Cardiac septum (tissue), 1 donor: ENCODE measurements at regions not wholly inside any gene's neighbourhood (a gene's known extent, or its start where the extent isn't known, plus 50 kb on each side); places are given as distances from the start of the nearest gene placed in this dataset.

Source experiments
- DNase-seq: peaks from one replicate; pipeline ENCODE4 v3.0.0-alpha.2; 2020; ENCODE audit warnings: low spot score
- intact Hi-C: fragments of 100-400 bp; cut with DNase I; formaldehyde crosslinking; loops from one replicate; pipeline ENCODE4 v1.14.0; 2022
- donor health status: DM: no; HTN: no; CAD: no.

GRCh38 chr1:38129971-38130370 is 83.4 kb upstream of the POU3F1 start:
- intact Hi-C loops, result no loop called here
- DNase-seq, result no peak

GRCh38 chr1:38129473-38129872 is 82.9 kb upstream of the POU3F1 start:
- no peak for DNase-seq
- intact Hi-C loops, result no loop called here

GRCh38 chr1:38128926-38129453 is 82.4 kb upstream of the POU3F1 start:
- intact Hi-C loops, result no loop called here
- no peak for DNase-seq

- intact Hi-C loops, result no loop called here
- no peak for DNase-seq
Observed at GRCh38 chr1:38128511-38128910, 81.9 kb upstream of the POU3F1 start.

GRCh38 chr1:38127428-38127827 is 80.8 kb upstream of the POU3F1 start:
- DNase-seq, result no peak
- intact Hi-C loops, result no loop called here

GRCh38 chr1:38126970-38127369 is 80.4 kb upstream of the POU3F1 start:
- DNase-seq, result no peak

GRCh38 chr1:38125837-38126520 is 79.4 kb upstream of the POU3F1 start:
- no peak for DNase-seq
- intact Hi-C loops, result no loop called here

More at GRCh38 chr1:38126970-38127369, 80.4 kb upstream of the POU3F1 start:
- intact Hi-C loops, result no loop called here

- no peak for DNase-seq
- intact Hi-C loops, result no loop called here
Observed at GRCh38 chr1:38125016-38125415, 78.4 kb upstream of the POU3F1 start.

GRCh38 chr1:38123356-38124135 is 77.0 kb upstream of the POU3F1 start:
- intact Hi-C loops, result no loop called here
- DNase-seq, result no peak

GRCh38 chr1:38121231-38121680 is 74.7 kb upstream of the POU3F1 start:
- intact Hi-C loops, result no loop called here
- DNase-seq, result no peak

GRCh38 chr1:38120552-38121230 is 74.1 kb upstream of the POU3F1 start:
- intact Hi-C loops, result no loop called here
- peak; percentile 59 for DNase-seq

- DNase-seq, result no peak
- intact Hi-C loops, result no loop called here
Observed at GRCh38 chr1:38118976-38119375, 72.4 kb upstream of the POU3F1 start.

GRCh38 chr1:38117444-38117887 is 70.9 kb upstream of the POU3F1 start:
- DNase-seq, result no peak
- intact Hi-C loops, result no loop called here

GRCh38 chr1:38115682-38116202 is 69.1 kb upstream of the POU3F1 start:
- intact Hi-C loops, result no loop called here
- DNase-seq, result no peak

- intact Hi-C loops, result no loop called here
- no peak for DNase-seq
Observed at GRCh38 chr1:38115226-38115625, 68.6 kb upstream of the POU3F1 start.

GRCh38 chr1:38114241-38115026 is 67.8 kb upstream of the POU3F1 start:
- intact Hi-C loops, result no loop called here
- no peak for DNase-seq

GRCh38 chr1:38113159-38113666 is 66.6 kb upstream of the POU3F1 start:
- intact Hi-C loops, result no loop called here
- no peak for DNase-seq

GRCh38 chr1:38111589-38111988 is 65.0 kb upstream of the POU3F1 start:
- no peak for DNase-seq
- intact Hi-C loops, result no loop called here

GRCh38 chr1:38105267-38105666 is 58.7 kb upstream of the POU3F1 start:
- DNase-seq, result no peak
- intact Hi-C loops, result no loop called here
